Loucy (cell line): ENCODE measurements at regions not wholly inside any gene's neighbourhood (a gene's known extent, or its start where the extent isn't known, plus 50 kb on each side); places are given as distances from the start of the nearest gene placed in this dataset.

ENCODE experiments used
- H2AFZ ChIP-seq: fragments of 200-600 bp; sonication (generic); 2 replicates; pipeline ENCODE4 v1.6.0; 2016; ENCODE audit warnings: antibody characterized with exemption, mild to moderate bottlenecking, low read length, moderate library complexity
- H3F3A ChIP-seq: fragments of 200-600 bp; 2 replicates; pipeline ENCODE4 v1.6.0; 2016; ENCODE audit warnings: antibody characterized with exemption, low read depth, mild to moderate bottlenecking
- H3K27me3 ChIP-seq: fragments of 200-600 bp; sonication (generic); 2 replicates; pipeline ENCODE4 v1.6.1; 2014; ENCODE audit warnings: low read length, mild to moderate bottlenecking; ENCODE audit not compliant: insufficient read depth, poor library complexity, severe bottlenecking
- H3K36me3 ChIP-seq: fragments of 200-600 bp; sonication (generic); 2 replicates; pipeline ENCODE4 v1.6.1; 2016; ENCODE audit warnings: low read length; ENCODE audit not compliant: insufficient read depth
- H3K4me1 ChIP-seq: fragments of 200-600 bp; sonication (generic); 2 replicates; pipeline ENCODE4 v1.5.1; 2014; ENCODE audit warnings: low read length, mild to moderate bottlenecking; ENCODE audit not compliant: insufficient read depth, poor library complexity, severe bottlenecking
- H3K4me2 ChIP-seq: fragments of 200-600 bp; sonication (generic); 2 replicates; pipeline ENCODE4 v1.6.0; 2014; ENCODE audit warnings: antibody characterized with exemption, low read length, low read depth, mild to moderate bottlenecking; ENCODE audit not compliant: poor library complexity, severe bottlenecking
- H3K4me3 ChIP-seq: fragments of 200-600 bp; sonication (generic); 2 replicates; pipeline ENCODE4 v1.5.1; 2014; ENCODE audit warnings: low read length, mild to moderate bottlenecking, mixed read lengths; ENCODE audit not compliant: poor library complexity, severe bottlenecking
- H3K79me2 ChIP-seq: fragments of 200-600 bp; sonication (generic); 2 replicates; pipeline ENCODE4 v1.6.1; 2014; ENCODE audit warnings: low read length; ENCODE audit not compliant: insufficient read depth
- H3K9ac ChIP-seq: fragments of 200-600 bp; sonication (generic); 2 replicates; pipeline ENCODE4 v1.6.0; 2014; ENCODE audit warnings: mild to moderate bottlenecking, low read depth, low read length, moderate library complexity; ENCODE audit not compliant: poor library complexity, severe bottlenecking
- H3K9me2 ChIP-seq: fragments of 200-600 bp; sonication (generic); replicated peaks from 2 replicates; pipeline ENCODE4 v1.6.1; 2016; ENCODE audit warnings: low read depth, low read length, mixed read lengths
- H3K9me3 ChIP-seq: fragments of 200-600 bp; sonication (generic); 2 replicates; pipeline ENCODE4 v1.6.1; 2014; ENCODE audit warnings: mild to moderate bottlenecking, antibody characterized with exemption, low read length, low read depth; ENCODE audit not compliant: insufficient read depth
- H4K20me1 ChIP-seq: fragments of 200-600 bp; sonication (generic); 2 replicates; pipeline ENCODE4 v1.6.0; 2014; ENCODE audit warnings: antibody characterized with exemption, low read length, mild to moderate bottlenecking; ENCODE audit not compliant: insufficient read depth, poor library complexity, severe bottlenecking
- EZH2phosphoT487 ChIP-seq: fragments of 200-600 bp; IDR thresholded peaks from 2 replicates; pipeline ENCODE4 v1.6.1; 2018; ENCODE audit warnings: antibody characterized with exemption, mild to moderate bottlenecking, moderate library complexity, borderline replicate concordance
- TF ChIP-seq, protein P1 (sequence below): fragments of 200-600 bp; sonication (generic); conservative IDR thresholded peaks from 2 replicates; pipeline ENCODE4 v1.5.1; 2014; ENCODE audit warnings: mild to moderate bottlenecking, antibody characterized with exemption, low read length

DNA sequence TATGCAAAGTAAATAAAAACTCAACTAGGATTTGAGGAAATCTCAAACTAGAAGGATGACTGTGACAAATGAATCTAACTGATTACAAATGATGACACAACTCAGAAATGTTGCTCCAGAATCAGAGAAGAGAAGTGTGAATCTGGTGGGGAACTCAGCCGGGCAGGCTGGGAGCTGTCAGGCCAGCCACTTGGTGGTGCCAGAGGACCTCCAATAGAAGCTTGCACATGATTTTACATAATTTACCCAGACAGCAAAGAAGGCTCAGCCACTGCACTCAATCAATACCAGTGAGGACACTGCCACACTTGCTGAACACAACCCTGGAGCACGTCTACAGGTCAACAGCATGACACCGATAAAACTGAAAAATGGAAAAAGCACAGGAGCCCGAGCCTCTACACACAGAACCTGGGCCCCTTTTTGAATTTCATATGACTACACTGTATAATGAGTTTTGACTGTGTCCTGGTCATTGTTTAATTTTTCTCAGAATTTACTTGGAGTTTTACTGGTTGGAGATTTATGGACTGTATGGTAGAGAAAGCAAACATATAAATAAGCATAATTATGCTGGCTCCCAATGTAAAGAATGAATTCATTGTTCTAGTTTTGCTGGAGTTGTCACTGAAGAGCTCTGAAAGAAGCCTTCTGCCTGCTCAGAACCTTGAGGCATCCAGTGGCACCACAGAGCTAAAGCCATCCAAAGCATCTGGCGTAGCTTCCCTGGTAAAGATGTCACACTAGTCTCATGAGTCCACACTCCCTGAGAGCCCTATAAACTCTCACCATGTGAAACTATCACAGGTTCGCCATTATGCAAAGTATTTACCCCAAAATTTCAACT is 296.5 kb downstream of the THBS2 start:
- Histone ChIP-seq H3K4me1 (no peaks in the 10 kb centered on the region), H3K4me3 (no peak overlapping the region), H2AFZ (no peak overlapping the region), H4K20me1 (no peaks in the 10 kb centered on the region), H3K4me2 (no peak overlapping the region), H3K36me3 (no peaks in the 10 kb centered on the region), H3K79me2 (no peaks in the 10 kb centered on the region), H3K9me2 (no peaks in the 10 kb centered on the region), H3F3A (no peaks in the 10 kb centered on the region), H3K27me3 (no peaks in the 10 kb centered on the region), H3K9me3 (no peaks in the 10 kb centered on the region), H3K9ac (no peak overlapping the region)
- TF ChIP-seq, protein P1, sequence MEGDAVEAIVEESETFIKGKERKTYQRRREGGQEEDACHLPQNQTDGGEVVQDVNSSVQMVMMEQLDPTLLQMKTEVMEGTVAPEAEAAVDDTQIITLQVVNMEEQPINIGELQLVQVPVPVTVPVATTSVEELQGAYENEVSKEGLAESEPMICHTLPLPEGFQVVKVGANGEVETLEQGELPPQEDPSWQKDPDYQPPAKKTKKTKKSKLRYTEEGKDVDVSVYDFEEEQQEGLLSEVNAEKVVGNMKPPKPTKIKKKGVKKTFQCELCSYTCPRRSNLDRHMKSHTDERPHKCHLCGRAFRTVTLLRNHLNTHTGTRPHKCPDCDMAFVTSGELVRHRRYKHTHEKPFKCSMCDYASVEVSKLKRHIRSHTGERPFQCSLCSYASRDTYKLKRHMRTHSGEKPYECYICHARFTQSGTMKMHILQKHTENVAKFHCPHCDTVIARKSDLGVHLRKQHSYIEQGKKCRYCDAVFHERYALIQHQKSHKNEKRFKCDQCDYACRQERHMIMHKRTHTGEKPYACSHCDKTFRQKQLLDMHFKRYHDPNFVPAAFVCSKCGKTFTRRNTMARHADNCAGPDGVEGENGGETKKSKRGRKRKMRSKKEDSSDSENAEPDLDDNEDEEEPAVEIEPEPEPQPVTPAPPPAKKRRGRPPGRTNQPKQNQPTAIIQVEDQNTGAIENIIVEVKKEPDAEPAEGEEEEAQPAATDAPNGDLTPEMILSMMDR, result peak; percentile 73
- TF ChIP-seq EZH2phosphoT487, result no peak

DNA sequence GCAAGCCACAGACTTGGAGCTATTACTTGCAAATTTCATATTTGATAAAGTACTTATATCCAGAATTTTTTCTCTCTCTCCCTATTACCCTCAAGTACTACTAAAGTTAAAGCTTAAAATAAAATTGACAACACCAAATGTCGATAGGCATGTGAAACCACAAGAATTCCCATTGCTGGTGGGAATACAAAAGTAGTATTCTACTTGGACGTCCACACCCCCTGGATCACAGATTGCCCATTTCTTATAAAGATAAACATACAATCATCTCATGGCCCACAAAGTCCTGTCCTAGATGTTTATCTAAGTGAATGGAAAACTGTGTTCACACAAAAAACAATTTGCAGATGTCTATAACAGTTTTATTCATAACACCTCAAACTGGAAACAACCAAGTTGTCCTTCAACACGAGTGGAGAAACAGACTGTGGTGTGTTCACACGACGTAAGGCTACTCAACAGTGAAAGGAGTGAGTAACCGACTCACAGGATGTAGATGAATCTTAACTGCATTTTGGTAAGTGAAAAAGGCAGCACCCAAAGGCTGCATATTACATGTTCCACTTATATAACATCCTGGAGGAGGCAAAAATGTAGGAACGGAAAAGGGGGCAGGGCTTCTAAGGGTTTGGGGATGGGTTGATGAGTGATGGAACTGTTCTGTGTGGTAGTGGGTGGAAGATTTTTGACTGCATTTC is 297.4 kb downstream of the THBS2 start:
- Histone ChIP-seq H3K36me3 (no peaks in the 10 kb centered on the region), H3K4me3 (no peak overlapping the region), H3K4me1 (no peaks in the 10 kb centered on the region), H3F3A (no peaks in the 10 kb centered on the region), H3K4me2 (no peak overlapping the region), H3K27me3 (no peaks in the 10 kb centered on the region), H2AFZ (no peak overlapping the region), H3K9me3 (no peaks in the 10 kb centered on the region), H3K79me2 (no peaks in the 10 kb centered on the region), H4K20me1 (no peaks in the 10 kb centered on the region), H3K9ac (no peak overlapping the region), H3K9me2 (no peaks in the 10 kb centered on the region)
- no peak for TF ChIP-seq EZH2phosphoT487
- TF ChIP-seq, protein P1, result no peak

DNA sequence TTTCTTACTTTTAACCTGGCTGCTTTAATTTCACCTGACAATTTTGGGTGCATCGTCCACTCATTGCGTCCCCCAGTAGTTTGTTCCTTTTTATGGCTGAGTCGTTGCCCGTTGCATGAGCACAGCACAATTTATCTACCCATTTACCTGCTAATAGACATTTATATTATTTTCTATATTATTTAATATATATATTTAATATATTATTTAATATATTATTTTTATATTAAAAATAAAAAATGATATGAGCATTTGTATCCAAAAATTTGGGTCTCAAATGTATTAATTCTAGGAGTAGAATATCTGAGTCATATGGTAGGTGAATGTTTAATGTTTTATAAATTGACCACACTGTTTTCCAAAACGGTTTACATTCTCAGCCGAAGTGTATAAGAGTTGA is 300.2 kb downstream of the THBS2 start:
- Histone ChIP-seq H3K4me1 (no peaks in the 10 kb centered on the region), H3K79me2 (no peaks in the 10 kb centered on the region), H3K4me3 (no peak overlapping the region), H3F3A (no peaks in the 10 kb centered on the region), H3K9me3 (peaks cover 4% of the 10 kb centered on the region; the same call in 1 of the 2 replicates), H3K36me3 (no peaks in the 10 kb centered on the region), H3K4me2 (no peak overlapping the region), H4K20me1 (no peaks in the 10 kb centered on the region), H3K9me2 (no peaks in the 10 kb centered on the region), H2AFZ (no peak overlapping the region), H3K9ac (no peak overlapping the region), H3K27me3 (no peaks in the 10 kb centered on the region)
- TF ChIP-seq, protein P1, result no peak
- no peak for TF ChIP-seq EZH2phosphoT487
